SK-N-SH (cell line): ENCODE measurements at regions not wholly inside any gene's neighbourhood (a gene's known extent, or its start where the extent isn't known, plus 50 kb on each side); places are given as distances from the start of the nearest gene placed in this dataset.

Experiments used
- CTCF ChIA-PET: fragments of 300-600, 350-600 bp; formaldehyde crosslinking; extraction: SDS; loops from one replicate; lab custom pipeline; 2021; lab: Yijun Ruan, JAX
- POLR2A ChIA-PET: fragments of 350-600 bp; sonication (Branson Sonifier 250); formaldehyde crosslinking; extraction: SDS; loops from one replicate; lab custom pipeline; 2020; ENCODE audit warnings: antibody characterized with exemption, inconsistent platforms; lab: Yijun Ruan, JAX
- DNase-seq: peaks from one replicate; pipeline ENCODE4 v3.0.0; 2012
- H2AFZ ChIP-seq: fragments of 200-600 bp; sonication (generic); 2 replicates; pipeline ENCODE4 v1.8.1; 2016; ENCODE audit warnings: antibody characterized with exemption, mild to moderate bottlenecking, low read depth
- H3F3A ChIP-seq: fragments of 200-600 bp; sonication (generic); replicated peaks from 2 replicates; pipeline ENCODE3; 2016; ENCODE audit warnings: antibody characterized with exemption, mild to moderate bottlenecking; ENCODE audit not compliant: insufficient read depth
- H3K27ac ChIP-seq, 2 experiments: fragments of 200-500 bp in 1 of 2; fragments of 200-600 bp in 1 of 2; sonication (Bioruptor generic) in 1 of 2; sonication (generic), shearing (Covaris generic) in 1 of 2; 2 replicates each; pipeline versions ENCODE4 v1.5.1 to v1.6.1; 2014 to 2016; ENCODE audit warnings: low read depth in 2 of 2, inconsistent platforms in 1 of 2, low read length in 1 of 2, mild to moderate bottlenecking in 1 of 2, mixed read lengths in 1 of 2
- H3K27me3 ChIP-seq: fragments of 200-600 bp; sonication (generic), shearing (Covaris generic); 2 replicates; pipeline ENCODE4 v1.6.1; 2016; ENCODE audit warnings: mixed run types; ENCODE audit not compliant: insufficient read depth
- H3K36me3 ChIP-seq, 2 experiments: fragments of 200-500 bp in 1 of 2; fragments of 200-600 bp in 1 of 2; sonication (Bioruptor generic) in 1 of 2; sonication (generic) in 1 of 2; replicated peaks in 1 of 2; 2 replicates each; pipeline versions ENCODE3 to v1.5.1; 2014 to 2016; ENCODE audit warnings: low read length in 1 of 2, mild to moderate bottlenecking in 1 of 2; ENCODE audit not compliant: insufficient read depth in 2 of 2, control insufficient read depth in 1 of 2
- H3K4me1 ChIP-seq, 2 experiments: fragments of 200-500 bp in 1 of 2; fragments of 200-600 bp in 1 of 2; sonication (Bioruptor generic) in 1 of 2; sonication (generic), shearing (Covaris generic) in 1 of 2; 2 replicates each; pipeline versions ENCODE4 v1.5.1 to v1.6.1; 2014 to 2016; ENCODE audit warnings: low read depth in 1 of 2, low read length in 1 of 2, mixed run types in 1 of 2; ENCODE audit not compliant: insufficient read depth in 2 of 2, control insufficient read depth in 1 of 2
- H3K4me2 ChIP-seq: fragments of 200-600 bp; sonication (generic), shearing (Covaris generic); 2 replicates; pipeline ENCODE4 v1.6.1; 2017; ENCODE audit warnings: mixed run types
- H3K4me3 ChIP-seq, 2 experiments: fragments of 200-500 bp in 1 of 2; fragments of 200-600 bp in 1 of 2; sonication (Bioruptor generic) in 1 of 2; sonication (generic), shearing (Covaris generic) in 1 of 2; 2 replicates each; pipeline versions ENCODE4 v1.5.1 to v1.8.1; 2014 to 2016; ENCODE audit warnings: low read depth in 2 of 2, inconsistent platforms in 1 of 2, low read length in 1 of 2, mild to moderate bottlenecking in 1 of 2, mixed read lengths in 1 of 2, moderate library complexity in 1 of 2
- H3K79me2 ChIP-seq: fragments of 200-600 bp; sonication (generic); 2 replicates; pipeline ENCODE4 v1.8.1; 2017; ENCODE audit warnings: mild to moderate bottlenecking; ENCODE audit not compliant: insufficient read depth
- H3K9ac ChIP-seq: fragments of 200-600 bp; sonication (generic); 2 replicates; pipeline ENCODE4 v1.6.1; 2017; ENCODE audit warnings: mixed run types
- H3K9me2 ChIP-seq: fragments of 200-600 bp; sonication (generic); 2 replicates; pipeline ENCODE4 v1.6.1; 2017; ENCODE audit warnings: mixed run types
- H3K9me3 ChIP-seq: fragments of 200-600 bp; sonication (generic); 2 replicates; pipeline ENCODE4 v1.6.1; 2017; ENCODE audit warnings: mixed run types, mild to moderate bottlenecking, moderate library complexity
- H4K20me1 ChIP-seq: fragments of 200-600 bp; sonication (generic); 2 replicates; pipeline ENCODE4 v1.6.1; 2017; ENCODE audit warnings: mild to moderate bottlenecking, mixed run types; ENCODE audit not compliant: insufficient read depth
- EP300 ChIP-seq, 2 experiments: IDR thresholded peaks; 2 replicates each; pipeline versions ENCODE4 v1.4.0 to v1.6.1; 2012; ENCODE audit warnings: borderline replicate concordance in 1 of 2, low read depth in 1 of 2, low read length in 1 of 2
- FOSL2 ChIP-seq: IDR thresholded peaks from 2 replicates; pipeline ENCODE4 v1.4.0; 2012; ENCODE audit warnings: low read depth, mild to moderate bottlenecking, moderate library complexity, borderline replicate concordance
- GABPA ChIP-seq: IDR thresholded peaks from 2 replicates; pipeline ENCODE4 v1.4.0; 2012; ENCODE audit warnings: low read depth, mild to moderate bottlenecking
- MEF2A ChIP-seq: IDR thresholded peaks from 2 replicates; pipeline ENCODE4 v1.4.0; 2012; ENCODE audit warnings: low read depth, borderline replicate concordance
- NFIC ChIP-seq: IDR thresholded peaks from 2 replicates; pipeline ENCODE4 v1.4.0; 2012; ENCODE audit warnings: borderline replicate concordance
- POLR2AphosphoS5 ChIP-seq: IDR thresholded peaks from 2 replicates; pipeline ENCODE4 v1.6.1; 2012; ENCODE audit warnings: low read depth, low read length
- RAD21 ChIP-seq: IDR thresholded peaks from 2 replicates; pipeline ENCODE4 v1.6.1; 2012; ENCODE audit warnings: mild to moderate bottlenecking, low read length
- RCOR1 ChIP-seq: fragments of 150-350 bp; IDR thresholded peaks from 2 replicates; pipeline ENCODE4 v1.6.1; 2017; ENCODE audit warnings: antibody characterized with exemption, low read length
- RXRA ChIP-seq: IDR thresholded peaks from 2 replicates; pipeline ENCODE4 v1.4.0; 2012; ENCODE audit warnings: low read depth, mild to moderate bottlenecking, borderline replicate concordance
- TCF12 ChIP-seq: IDR thresholded peaks from 2 replicates; pipeline ENCODE4 v1.4.0; 2012
- YY1 ChIP-seq: IDR thresholded peaks from 2 replicates; pipeline ENCODE4 v1.4.0; 2012; ENCODE audit warnings: low read depth, mild to moderate bottlenecking
- WGBS: methylation state at CpG from one replicate; pipeline ENCODE4 v1.1.6; 2017; ENCODE audit warnings: low lambda C conversion rate; 5-methylcytosine and 5-hydroxymethylcytosine counted together
- TF ChIP-seq, protein P1 (sequence below): IDR thresholded peaks from 2 replicates; pipeline ENCODE4 v1.6.1; 2012; ENCODE audit warnings: mild to moderate bottlenecking, low read depth, low read length, moderate library complexity
- TF ChIP-seq, protein P2 (sequence below): fragments of 150-350 bp; IDR thresholded peaks from 2 replicates; pipeline ENCODE4 v1.6.1; 2016; ENCODE audit warnings: mild to moderate bottlenecking, low read depth, low read length
- TF ChIP-seq, protein P3 (sequence below): fragments of 200-600 bp; sonication (generic); IDR thresholded peaks from 2 replicates; pipeline ENCODE4 v1.6.1; 2017; ENCODE audit warnings: antibody characterized with exemption, mild to moderate bottlenecking, moderate library complexity

DNA sequence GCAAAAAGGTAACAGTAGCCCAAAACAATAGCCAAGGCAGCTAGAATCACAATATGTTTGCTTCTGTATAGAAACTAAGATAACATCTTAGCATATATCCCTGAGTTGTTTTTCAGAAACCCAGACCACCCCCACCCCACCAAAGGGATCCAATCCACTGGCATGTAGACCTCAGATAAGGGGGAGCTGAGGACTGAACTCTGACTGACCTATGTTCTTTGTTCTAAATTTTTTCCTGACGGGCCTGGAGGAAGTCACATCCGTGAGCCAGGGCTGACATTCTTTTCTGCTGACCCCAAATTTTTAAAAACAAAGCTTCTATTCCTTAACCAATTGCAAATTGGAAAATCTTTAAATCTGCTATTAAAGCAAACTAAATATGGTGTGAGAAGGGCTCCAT, 493.9 kb upstream of the IGFBP3 start:
- Histone ChIP-seq H3K4me1 (no peaks in the 10 kb centered on the region), H3K9me2 (no peaks in the 10 kb centered on the region), H3F3A (no peaks in the 10 kb centered on the region), H2AFZ (no peak overlapping the region), H3K79me2 (no peaks in the 10 kb centered on the region), H3K9me3 (no peaks in the 10 kb centered on the region), H3K27ac (no peak overlapping the region), H3K9ac (no peak overlapping the region), H3K36me3 (no peaks in the 10 kb centered on the region), H3K4me3 (no peak overlapping the region), H3K4me2 (no peak overlapping the region), H3K27me3 (no peaks in the 10 kb centered on the region), H4K20me1 (no peaks in the 10 kb centered on the region)
- TF ChIP-seq EP300 (IDR thresholded peaks at IDR 0.05; ENCODE audit: borderline replicate concordance in 1 of 2, low read depth in 1 of 2, low read length in 1 of 2) (no peak), TCF12 (no peak), FOSL2 (no peak), RAD21 (no peak), MEF2A (no peak), RXRA (no peak), YY1 (no peak), POLR2AphosphoS5 (no peak), NFIC (no peak), RCOR1 (no peak), GABPA (no peak)
- TF ChIP-seq, protein P1, sequence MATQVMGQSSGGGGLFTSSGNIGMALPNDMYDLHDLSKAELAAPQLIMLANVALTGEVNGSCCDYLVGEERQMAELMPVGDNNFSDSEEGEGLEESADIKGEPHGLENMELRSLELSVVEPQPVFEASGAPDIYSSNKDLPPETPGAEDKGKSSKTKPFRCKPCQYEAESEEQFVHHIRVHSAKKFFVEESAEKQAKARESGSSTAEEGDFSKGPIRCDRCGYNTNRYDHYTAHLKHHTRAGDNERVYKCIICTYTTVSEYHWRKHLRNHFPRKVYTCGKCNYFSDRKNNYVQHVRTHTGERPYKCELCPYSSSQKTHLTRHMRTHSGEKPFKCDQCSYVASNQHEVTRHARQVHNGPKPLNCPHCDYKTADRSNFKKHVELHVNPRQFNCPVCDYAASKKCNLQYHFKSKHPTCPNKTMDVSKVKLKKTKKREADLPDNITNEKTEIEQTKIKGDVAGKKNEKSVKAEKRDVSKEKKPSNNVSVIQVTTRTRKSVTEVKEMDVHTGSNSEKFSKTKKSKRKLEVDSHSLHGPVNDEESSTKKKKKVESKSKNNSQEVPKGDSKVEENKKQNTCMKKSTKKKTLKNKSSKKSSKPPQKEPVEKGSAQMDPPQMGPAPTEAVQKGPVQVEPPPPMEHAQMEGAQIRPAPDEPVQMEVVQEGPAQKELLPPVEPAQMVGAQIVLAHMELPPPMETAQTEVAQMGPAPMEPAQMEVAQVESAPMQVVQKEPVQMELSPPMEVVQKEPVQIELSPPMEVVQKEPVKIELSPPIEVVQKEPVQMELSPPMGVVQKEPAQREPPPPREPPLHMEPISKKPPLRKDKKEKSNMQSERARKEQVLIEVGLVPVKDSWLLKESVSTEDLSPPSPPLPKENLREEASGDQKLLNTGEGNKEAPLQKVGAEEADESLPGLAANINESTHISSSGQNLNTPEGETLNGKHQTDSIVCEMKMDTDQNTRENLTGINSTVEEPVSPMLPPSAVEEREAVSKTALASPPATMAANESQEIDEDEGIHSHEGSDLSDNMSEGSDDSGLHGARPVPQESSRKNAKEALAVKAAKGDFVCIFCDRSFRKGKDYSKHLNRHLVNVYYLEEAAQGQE = no peak
- TF ChIP-seq, protein P2, sequence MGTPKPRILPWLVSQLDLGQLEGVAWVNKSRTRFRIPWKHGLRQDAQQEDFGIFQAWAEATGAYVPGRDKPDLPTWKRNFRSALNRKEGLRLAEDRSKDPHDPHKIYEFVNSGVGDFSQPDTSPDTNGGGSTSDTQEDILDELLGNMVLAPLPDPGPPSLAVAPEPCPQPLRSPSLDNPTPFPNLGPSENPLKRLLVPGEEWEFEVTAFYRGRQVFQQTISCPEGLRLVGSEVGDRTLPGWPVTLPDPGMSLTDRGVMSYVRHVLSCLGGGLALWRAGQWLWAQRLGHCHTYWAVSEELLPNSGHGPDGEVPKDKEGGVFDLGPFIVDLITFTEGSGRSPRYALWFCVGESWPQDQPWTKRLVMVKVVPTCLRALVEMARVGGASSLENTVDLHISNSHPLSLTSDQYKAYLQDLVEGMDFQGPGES = no peak
- TF ChIP-seq, protein P3, sequence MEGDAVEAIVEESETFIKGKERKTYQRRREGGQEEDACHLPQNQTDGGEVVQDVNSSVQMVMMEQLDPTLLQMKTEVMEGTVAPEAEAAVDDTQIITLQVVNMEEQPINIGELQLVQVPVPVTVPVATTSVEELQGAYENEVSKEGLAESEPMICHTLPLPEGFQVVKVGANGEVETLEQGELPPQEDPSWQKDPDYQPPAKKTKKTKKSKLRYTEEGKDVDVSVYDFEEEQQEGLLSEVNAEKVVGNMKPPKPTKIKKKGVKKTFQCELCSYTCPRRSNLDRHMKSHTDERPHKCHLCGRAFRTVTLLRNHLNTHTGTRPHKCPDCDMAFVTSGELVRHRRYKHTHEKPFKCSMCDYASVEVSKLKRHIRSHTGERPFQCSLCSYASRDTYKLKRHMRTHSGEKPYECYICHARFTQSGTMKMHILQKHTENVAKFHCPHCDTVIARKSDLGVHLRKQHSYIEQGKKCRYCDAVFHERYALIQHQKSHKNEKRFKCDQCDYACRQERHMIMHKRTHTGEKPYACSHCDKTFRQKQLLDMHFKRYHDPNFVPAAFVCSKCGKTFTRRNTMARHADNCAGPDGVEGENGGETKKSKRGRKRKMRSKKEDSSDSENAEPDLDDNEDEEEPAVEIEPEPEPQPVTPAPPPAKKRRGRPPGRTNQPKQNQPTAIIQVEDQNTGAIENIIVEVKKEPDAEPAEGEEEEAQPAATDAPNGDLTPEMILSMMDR = no peak
- ChIA-PET POLR2A (no interaction called here), CTCF (interaction anchor here (0.8 kb wide), 1 partner anchor 8 kb away, joined by 3 read pairs; no protein-coding TSS in a partner anchor)
- no peak for DNase-seq
- WGBS = 67% methylated on average over 2 of the region's 2 CpGs
